GM06990 (cell line): ENCODE measurements at regions not wholly inside any gene's neighbourhood (a gene's known extent, or its start where the extent isn't known, plus 50 kb on each side); places are given as distances from the start of the nearest gene placed in this dataset.

Experiments
- DNase-seq: peaks from one replicate; pipeline ENCODE4 v3.0.0-alpha.2; 2011; ENCODE audit not compliant: insufficient read length; ENCODE audit errors: extremely low read depth
- H3K27me3 ChIP-seq: replicated peaks from 2 replicates; pipeline ENCODE4 v1.6.0; 2011; ENCODE audit warnings: low read length; ENCODE audit not compliant: control insufficient read depth, insufficient read depth
- H3K36me3 ChIP-seq: 2 replicates; pipeline ENCODE4 v1.5.1; 2011; ENCODE audit warnings: low read length; ENCODE audit not compliant: control insufficient read depth, insufficient read depth
- H3K4me3 ChIP-seq: replicated peaks from 2 replicates; pipeline ENCODE4 v1.5.1; 2011; ENCODE audit warnings: low read depth, mild to moderate bottlenecking, control low read depth, low read length
- CTCF ChIP-seq: IDR thresholded peaks from 2 replicates; pipeline ENCODE4 v1.5.1; 2011; ENCODE audit warnings: low read length, control low read depth, mild to moderate bottlenecking, inconsistent platforms; ENCODE audit not compliant: insufficient read depth, poor library complexity, severe bottlenecking

DNA sequence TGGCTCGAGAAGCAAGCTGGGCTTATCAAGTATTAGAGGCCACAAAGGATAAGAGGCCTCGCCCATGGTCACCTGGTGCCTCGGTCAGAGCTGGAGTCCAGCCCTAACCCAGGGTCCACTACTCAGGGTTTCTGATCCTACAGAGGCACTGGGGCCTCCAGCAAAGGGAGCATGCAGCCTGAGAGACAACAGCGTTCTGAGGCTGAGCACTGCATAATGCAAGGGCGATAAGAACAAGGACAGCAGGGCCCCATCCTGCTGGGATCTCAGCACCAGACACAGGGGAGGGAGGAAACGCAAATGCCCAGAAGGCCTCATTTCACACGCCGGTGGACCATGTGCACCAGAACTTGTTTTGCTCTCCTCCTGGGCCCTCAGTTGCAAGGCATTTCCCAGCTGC, 63.0 kb downstream of the C5orf15 start:
- no peaks in the 10 kb centered on the region for H3K36me3 ChIP-seq
- DNase-seq, result no peak
- TF ChIP-seq CTCF, result no peak
- no peak overlapping the region for H3K4me3 ChIP-seq
- H3K27me3 ChIP-seq, result no peaks in the 10 kb centered on the region

DNA sequence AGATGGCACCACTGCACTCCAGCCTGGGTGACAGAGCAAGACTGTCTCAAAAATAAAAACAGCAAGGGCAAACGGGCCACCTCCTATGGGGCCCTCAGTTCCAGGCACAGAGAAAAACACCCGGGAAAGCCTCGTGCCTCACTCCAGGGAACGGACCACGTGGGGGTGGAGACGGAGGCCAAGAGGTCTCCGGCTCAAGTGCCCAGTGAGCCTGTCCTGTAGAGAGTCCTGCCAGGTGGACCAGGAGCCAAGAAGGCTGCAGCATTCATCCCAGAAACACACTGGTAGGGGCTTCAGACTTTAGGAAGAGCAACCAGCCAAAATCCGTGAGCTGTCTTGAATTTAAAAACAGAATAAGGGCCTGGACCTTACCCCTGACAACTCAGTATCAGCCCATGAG, 63.8 kb downstream of the C5orf15 start:
- H3K4me3 ChIP-seq, result no peak overlapping the region
- no peaks in the 10 kb centered on the region for H3K36me3 ChIP-seq
- no peaks in the 10 kb centered on the region for H3K27me3 ChIP-seq
- no peak for DNase-seq
- TF ChIP-seq CTCF, result no peak

DNA sequence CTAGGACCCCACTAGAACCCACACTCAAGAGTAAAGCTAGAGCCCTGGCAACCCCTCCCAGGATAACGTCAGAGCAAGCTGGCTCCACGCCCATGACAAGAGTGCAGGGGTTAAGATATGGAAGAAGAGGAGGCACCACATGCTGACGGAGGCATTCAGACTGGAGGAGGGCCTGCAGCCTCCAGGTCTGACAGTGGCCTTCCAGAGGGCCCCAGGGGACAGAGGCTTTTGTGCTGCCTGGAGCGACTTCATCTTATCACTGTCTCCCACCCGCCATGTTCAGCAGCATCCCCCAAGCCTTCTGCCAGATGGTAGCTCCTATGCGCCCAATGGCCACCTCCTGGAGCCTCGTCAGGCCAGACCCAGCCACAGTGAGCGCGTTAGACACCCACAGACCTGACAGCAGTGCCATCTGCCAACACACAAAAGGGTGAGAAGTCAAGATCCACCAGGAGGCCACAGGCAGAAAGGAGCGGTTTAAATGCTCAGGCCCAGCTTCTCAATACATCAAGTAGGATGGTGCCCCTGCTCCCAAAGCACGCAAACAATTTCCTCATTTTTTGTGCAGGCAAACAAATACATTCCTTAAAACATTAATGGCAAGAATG, 65.8 kb downstream of the C5orf15 start:
- DNase-seq, result no peak
- Histone ChIP-seq H3K36me3 (no peaks in the 10 kb centered on the region), H3K27me3 (no peaks in the 10 kb centered on the region), H3K4me3 (no peak overlapping the region)
- no peak for TF ChIP-seq CTCF

GRCh38 chr5:133900534-133901270, 67.7 kb downstream of the C5orf15 start:
- no peak for DNase-seq
- Histone ChIP-seq H3K36me3 (no peaks in the 10 kb centered on the region), H3K4me3 (no peak overlapping the region), H3K27me3 (no peaks in the 10 kb centered on the region)
- TF ChIP-seq CTCF, result no peak

- DNase-seq, result no peak
- no peak overlapping the region for H3K4me3 ChIP-seq
- no peaks in the 10 kb centered on the region for H3K27me3 ChIP-seq
- H3K36me3 ChIP-seq, result no peaks in the 10 kb centered on the region
- TF ChIP-seq CTCF, result no peak
These were observed 68.9 kb downstream of the C5orf15 start for GRCh38 chr5:133899506-133899905.

- no peaks in the 10 kb centered on the region for H3K27me3 ChIP-seq
- no peaks in the 10 kb centered on the region for H3K36me3 ChIP-seq
- DNase-seq, result no peak
- no peak overlapping the region for H3K4me3 ChIP-seq
- TF ChIP-seq CTCF, result no peak
These were observed 70.0 kb downstream of the C5orf15 start for GRCh38 chr5:133898440-133898839.
